BJ (cell line): ENCODE measurements at regions not wholly inside any gene's neighbourhood (a gene's known extent, or its start where the extent isn't known, plus 50 kb on each side); places are given as distances from the start of the nearest gene placed in this dataset.
"Not testable (repeated sequence)": the region's sequence is repeated elsewhere in the genome, so short reads cannot be mapped to it uniquely, and the experiment has no call there.

Experiments
- CTCF ChIA-PET: fragments of 350-600 bp; formaldehyde crosslinking; extraction: SDS; loops from one replicate; lab custom pipeline; 2021; ENCODE audit warnings: antibody characterized with exemption, inconsistent platforms; lab: Yijun Ruan, JAX
- POLR2A ChIA-PET: fragments of 300-600 bp; sonication (Branson Sonifier 250); formaldehyde crosslinking; extraction: SDS; loops from one replicate; lab custom pipeline; 2021; ENCODE audit warnings: antibody characterized with exemption; lab: Charles Lee
- DNase-seq: peaks from one replicate; pipeline ENCODE4 v3.0.0-alpha.2; 2011; ENCODE audit warnings: low read depth
- H3K27me3 ChIP-seq: 2 replicates; pipeline ENCODE4 v1.6.0; 2011; ENCODE audit warnings: low read length; ENCODE audit not compliant: control insufficient read depth, insufficient read depth
- H3K36me3 ChIP-seq: 2 replicates; pipeline ENCODE4 v1.5.1; 2011; ENCODE audit warnings: low read length; ENCODE audit not compliant: control insufficient read depth, insufficient read depth
- H3K4me3 ChIP-seq: 2 replicates; pipeline ENCODE4 v1.5.1; 2011; ENCODE audit warnings: low read depth, mild to moderate bottlenecking, control low read depth, low read length
- TF ChIP-seq, protein P1 (sequence below): IDR thresholded peaks from 2 replicates; pipeline ENCODE4 v1.5.1; 2011; ENCODE audit warnings: low read depth, mild to moderate bottlenecking, control low read depth, inconsistent platforms, low read length, moderate library complexity; ENCODE audit not compliant: insufficient read depth

DNA sequence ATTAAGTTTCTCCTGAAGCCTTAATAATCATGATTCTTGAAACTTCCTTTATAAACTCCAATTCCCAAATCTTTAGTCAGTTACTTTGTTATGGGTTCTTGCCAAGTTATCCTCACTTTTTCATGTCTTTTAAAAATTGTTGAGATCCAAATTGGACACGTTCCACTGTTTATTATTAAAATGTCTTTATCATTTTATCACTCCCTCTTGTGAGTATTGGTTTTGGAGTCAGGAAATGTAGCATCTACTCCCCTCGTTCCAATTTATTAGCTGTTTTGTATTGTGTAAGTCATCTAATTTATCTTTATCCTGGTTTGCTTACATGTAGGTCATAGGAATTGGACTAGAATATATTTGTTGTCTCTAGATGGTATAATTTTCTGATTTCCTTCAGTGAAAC lies 213.1 kb upstream of the SLC39A10 start:
- TF ChIP-seq, protein P1, sequence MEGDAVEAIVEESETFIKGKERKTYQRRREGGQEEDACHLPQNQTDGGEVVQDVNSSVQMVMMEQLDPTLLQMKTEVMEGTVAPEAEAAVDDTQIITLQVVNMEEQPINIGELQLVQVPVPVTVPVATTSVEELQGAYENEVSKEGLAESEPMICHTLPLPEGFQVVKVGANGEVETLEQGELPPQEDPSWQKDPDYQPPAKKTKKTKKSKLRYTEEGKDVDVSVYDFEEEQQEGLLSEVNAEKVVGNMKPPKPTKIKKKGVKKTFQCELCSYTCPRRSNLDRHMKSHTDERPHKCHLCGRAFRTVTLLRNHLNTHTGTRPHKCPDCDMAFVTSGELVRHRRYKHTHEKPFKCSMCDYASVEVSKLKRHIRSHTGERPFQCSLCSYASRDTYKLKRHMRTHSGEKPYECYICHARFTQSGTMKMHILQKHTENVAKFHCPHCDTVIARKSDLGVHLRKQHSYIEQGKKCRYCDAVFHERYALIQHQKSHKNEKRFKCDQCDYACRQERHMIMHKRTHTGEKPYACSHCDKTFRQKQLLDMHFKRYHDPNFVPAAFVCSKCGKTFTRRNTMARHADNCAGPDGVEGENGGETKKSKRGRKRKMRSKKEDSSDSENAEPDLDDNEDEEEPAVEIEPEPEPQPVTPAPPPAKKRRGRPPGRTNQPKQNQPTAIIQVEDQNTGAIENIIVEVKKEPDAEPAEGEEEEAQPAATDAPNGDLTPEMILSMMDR = no peak
- Histone ChIP-seq H3K27me3 (no peaks in the 10 kb centered on the region), H3K36me3 (no peaks in the 10 kb centered on the region), H3K4me3 (no peak overlapping the region)
- CTCF ChIA-PET = no interaction called here
- DNase-seq = no peak
- POLR2A ChIA-PET = no interaction called here

DNA sequence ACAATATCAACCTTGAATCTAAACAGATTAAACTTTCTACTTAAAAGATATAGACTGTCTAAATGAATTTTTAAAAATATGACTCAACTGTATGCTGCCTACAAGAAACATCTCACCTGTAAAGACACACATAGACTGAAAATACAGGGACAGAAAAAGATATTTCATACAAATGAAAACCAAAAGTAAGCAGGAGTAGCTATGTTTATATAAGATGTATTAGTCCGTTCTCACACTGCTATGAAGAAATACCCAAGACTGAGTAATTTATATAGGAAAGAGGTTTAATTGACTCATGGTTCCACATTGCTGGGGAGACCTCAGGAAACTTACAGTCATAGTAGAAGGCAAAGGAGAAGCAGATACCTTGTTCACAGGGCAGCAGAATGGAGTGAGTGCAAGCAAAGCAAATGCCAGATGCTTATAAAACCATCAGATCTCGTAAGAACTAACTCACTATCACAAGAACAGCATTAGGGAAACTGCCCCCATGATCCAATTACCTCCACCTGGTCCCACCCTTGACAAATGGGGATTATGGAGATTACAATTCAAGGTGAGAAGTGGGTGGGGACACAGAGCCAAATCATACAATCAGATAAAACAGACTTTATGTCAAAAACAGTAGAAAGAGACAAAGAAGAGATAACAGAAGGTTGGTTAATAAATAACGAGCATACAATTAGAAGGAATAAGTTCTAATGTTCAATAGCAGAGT lies 214.4 kb upstream of the SLC39A10 start:
- Histone ChIP-seq H3K4me3 (no peak overlapping the region), H3K36me3 (no peaks in the 10 kb centered on the region), H3K27me3 (no peaks in the 10 kb centered on the region)
- no peak for DNase-seq
- ChIA-PET POLR2A (no interaction called here), CTCF (interaction anchor here (1.3 kb wide), 1 partner anchor 29 kb away, joined by 3 read pairs; no protein-coding TSS in a partner anchor)
- TF ChIP-seq, protein P1 = no peak

DNA sequence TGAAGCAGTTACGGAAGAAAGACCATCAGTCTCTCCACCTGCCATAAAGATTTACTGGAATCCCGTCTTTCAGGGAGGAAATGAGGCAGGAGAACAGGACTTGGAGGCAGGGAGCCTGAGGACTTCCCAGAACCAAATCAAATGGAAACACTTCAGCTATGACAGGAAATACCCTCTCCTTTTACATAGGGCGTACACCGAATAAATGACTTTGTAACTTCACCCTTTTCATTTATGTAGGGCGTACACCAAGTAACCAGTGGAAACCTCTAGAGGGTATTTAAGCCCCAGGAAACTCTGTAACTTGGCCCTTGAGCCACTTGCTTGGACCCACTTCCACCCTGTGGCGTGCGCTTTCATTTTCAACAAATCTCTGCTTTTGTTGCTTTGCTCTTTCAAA lies 218.3 kb upstream of the SLC39A10 start:
- TF ChIP-seq, protein P1 = no peak
- ChIA-PET CTCF (no interaction called here), POLR2A (no interaction called here)
- H3K36me3 ChIP-seq = no peaks in the 10 kb centered on the region
- H3K4me3 ChIP-seq = no peak overlapping the region
- DNase-seq = no peak
- no peaks in the 10 kb centered on the region for H3K27me3 ChIP-seq

DNA sequence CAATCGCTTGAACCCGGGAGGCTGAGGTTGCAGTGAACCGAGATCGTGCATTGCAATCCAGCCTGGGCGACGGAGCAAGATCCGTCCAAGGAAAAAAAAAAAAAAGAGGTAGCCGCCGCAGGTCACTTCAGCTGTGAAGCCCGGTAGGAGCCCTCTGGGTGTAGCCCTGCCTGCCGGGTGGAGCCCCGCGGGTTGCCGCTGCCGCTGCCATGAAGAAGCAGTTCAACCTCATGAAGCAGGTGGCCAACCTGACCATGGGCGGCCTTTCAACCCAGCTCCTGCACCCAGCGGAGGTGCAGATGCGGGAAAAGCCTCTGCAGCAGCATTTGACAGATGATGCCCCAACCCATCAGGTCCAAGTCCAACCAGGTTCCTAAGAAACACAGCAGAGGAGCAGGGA lies 219.5 kb upstream of the SLC39A10 start:
- ChIA-PET POLR2A (no interaction called here), CTCF (no interaction called here)
- DNase-seq = no peak
- Histone ChIP-seq H3K27me3 (no peaks in the 10 kb centered on the region), H3K4me3 (no peak overlapping the region), H3K36me3 (no peaks in the 10 kb centered on the region)
- TF ChIP-seq, protein P1 = no peak

DNA sequence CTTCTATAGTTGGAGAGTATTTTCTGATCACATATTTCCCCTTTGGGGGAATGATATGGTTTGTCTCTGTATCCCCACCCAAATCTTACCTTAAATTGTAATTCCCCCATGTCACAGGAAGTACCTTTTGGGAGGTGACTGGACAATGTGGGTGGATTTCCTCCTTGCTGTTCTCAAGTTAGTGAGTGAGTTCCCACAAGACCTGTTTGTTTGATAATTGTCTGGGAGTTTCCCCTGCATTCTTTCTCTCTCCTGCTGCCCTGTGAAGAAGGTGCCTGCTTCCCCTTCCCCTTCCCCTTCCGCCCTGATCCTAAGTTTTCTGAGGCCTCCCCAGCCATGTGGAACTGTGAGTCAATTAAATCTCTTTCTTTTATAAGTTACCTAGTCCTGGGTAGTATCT lies 222.7 kb upstream of the SLC39A10 start:
- DNase-seq = no peak
- Histone ChIP-seq H3K27me3 (no peaks in the 10 kb centered on the region), H3K4me3 (no peak overlapping the region), H3K36me3 (no peaks in the 10 kb centered on the region)
- TF ChIP-seq, protein P1 = no peak
- CTCF ChIA-PET = no interaction called here
- POLR2A ChIA-PET = no interaction called here

DNA sequence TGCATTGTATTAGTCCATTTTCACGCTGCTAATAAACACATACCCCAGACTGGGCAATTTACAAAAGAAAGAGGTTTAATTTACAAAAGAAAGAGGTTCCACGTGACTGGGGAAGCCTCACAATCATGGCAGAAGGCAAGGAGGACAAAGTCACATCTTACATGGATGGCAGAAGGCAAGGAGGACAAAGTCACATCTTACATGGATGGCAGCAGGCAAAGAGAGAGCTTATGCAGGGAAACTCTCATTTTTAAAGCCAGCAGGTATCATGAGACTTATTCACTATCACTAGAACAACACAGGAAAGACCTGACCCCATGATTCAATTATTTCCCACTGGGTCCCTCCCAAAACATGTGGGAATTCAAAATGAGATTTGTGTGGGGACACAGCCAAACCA lies 223.3 kb upstream of the SLC39A10 start:
- H3K27me3 ChIP-seq, POLR2A ChIA-PET, H3K36me3 ChIP-seq, H3K4me3 ChIP-seq, CTCF ChIA-PET, DNase-seq: not testable (repeated sequence)
